ENCODE measurements at regions not wholly inside any gene's neighbourhood (a gene's known extent, or its start where the extent isn't known, plus 50 kb on each side); places are given as distances from the start of the nearest gene placed in this dataset.

GRCh38 chr6:27545271-27546046, 72.6 kb upstream of the ZNF184 start (continued):
- TF ChIP-seq NRL (CRISPR knock-in tag; IDR thresholded peaks at IDR 0.05; ENCODE audit: borderline replicate concordance) (peak; percentile 83; the same call in 1 of the 2 replicates), ZNF562 (CRISPR knock-in tag; IDR thresholded peaks at IDR 0.05; ENCODE audit: borderline replicate concordance) (no peak), ZNF670 (CRISPR knock-in tag; IDR thresholded peaks at IDR 0.05; ENCODE audit: borderline replicate concordance) (no peak), SOX13 (IDR thresholded peaks at IDR 0.05) (no peak), SOX13 (CRISPR knock-in tag; conservative IDR thresholded peaks at IDR 0.05 in 1 of 2, IDR thresholded peaks at IDR 0.05 in 1 of 2) (peak in 1 of 2 experiments; percentile 49; a peak in 1 of 4 replicates), SKI (IDR thresholded peaks at IDR 0.05; ENCODE audit: partially characterized antibody) (peak; percentile 41), HOXA3 (CRISPR knock-in tag; IDR thresholded peaks at IDR 0.05) (peak; percentile 96), SPEN (CRISPR knock-in tag; IDR thresholded peaks at IDR 0.05; ENCODE audit: low read depth) (no peak), RORA (CRISPR knock-in tag; IDR thresholded peaks at IDR 0.05) (no peak; the same call in 1 of the 2 replicates), ZXDC (CRISPR knock-in tag; IDR thresholded peaks at IDR 0.05) (no peak), ZBTB4 (CRISPR knock-in tag; IDR thresholded peaks at IDR 0.05; ENCODE audit: borderline replicate concordance) (no peak), NCOA5 (CRISPR knock-in tag; IDR thresholded peaks at IDR 0.05) (no peak), ZNF136 (CRISPR knock-in tag; IDR thresholded peaks at IDR 0.05; ENCODE audit: low read depth) (peak; percentile 77; the same call in 1 of the 2 replicates), POGK (CRISPR knock-in tag; conservative IDR thresholded peaks at IDR 0.05) (no peak; the same call in 1 of the 2 replicates), SIN3B (IDR thresholded peaks at IDR 0.05; ENCODE audit: low read length) (no peak), FOXO4 (CRISPR knock-in tag; conservative IDR thresholded peaks at IDR 0.05) (no peak), U2AF1 (optimal IDR thresholded peaks at IDR 0.05; ENCODE audit: low read depth, low read length) (no peak), ZKSCAN8 (CRISPR knock-in tag; IDR thresholded peaks at IDR 0.05; ENCODE audit: borderline replicate concordance) (peak; percentile 90; the same call in 1 of the 2 replicates), SMC3 (IDR thresholded peaks at IDR 0.05; ENCODE audit: low read length) (no peak), ZNF572 (CRISPR knock-in tag; IDR thresholded peaks at IDR 0.05) (0 out of 2 replicates have a peak, but pooled peaks have one; percentile 78)

Data from HepG2 (cell line).